HG02973 (cell line): ENCODE measurements at regions not wholly inside any gene's neighbourhood (a gene's known extent, or its start where the extent isn't known, plus 50 kb on each side); places are given as distances from the start of the nearest gene placed in this dataset.
"Not testable (repeated sequence)": the region's sequence is repeated elsewhere in the genome, so short reads cannot be mapped to it uniquely, and the experiment has no call there.

Experiments used
- ATAC-seq: cut with Tn5 transposase; IDR thresholded peaks from one replicate; pipeline ENCODE4 v1.9.1; 2021; ENCODE audit warnings: moderate library complexity; ENCODE audit not compliant: unreplicated experiment

GRCh38 chr4:38373375-38373774 is 290.6 kb upstream of the KLF3 start:
- ATAC-seq, result no peak

- ATAC-seq, result no peak
Measured at GRCh38 chr4:38377195-38377594, 286.8 kb upstream of the KLF3 start.

- ATAC-seq, result no peak
Measured at GRCh38 chr4:38378478-38378877, 285.5 kb upstream of the KLF3 start.

- ATAC-seq, result no peak
Measured at GRCh38 chr4:38381788-38382187, 282.2 kb upstream of the KLF3 start.

GRCh38 chr4:38382520-38382919 is 281.5 kb upstream of the KLF3 start:
- no peak for ATAC-seq

GRCh38 chr4:38383646-38384121 is 280.3 kb upstream of the KLF3 start:
- ATAC-seq, result no peak

GRCh38 chr4:38385093-38386004 is 278.6 kb upstream of the KLF3 start:
- no peak for ATAC-seq

- ATAC-seq, result no peak
Measured at GRCh38 chr4:38386005-38386551, 277.9 kb upstream of the KLF3 start.

GRCh38 chr4:38386654-38387188 is 277.3 kb upstream of the KLF3 start:
- no peak for ATAC-seq

GRCh38 chr4:38387348-38387747 is 276.7 kb upstream of the KLF3 start:
- ATAC-seq, result no peak

- no peak for ATAC-seq
Measured at GRCh38 chr4:38387819-38388218, 276.2 kb upstream of the KLF3 start.

GRCh38 chr4:38388907-38389306 is 275.1 kb upstream of the KLF3 start:
- not testable (repeated sequence) for ATAC-seq

- ATAC-seq, result no peak
Measured at GRCh38 chr4:38390969-38391545, 272.9 kb upstream of the KLF3 start.

- no peak for ATAC-seq
Measured at GRCh38 chr4:38392223-38392855, 271.7 kb upstream of the KLF3 start.

GRCh38 chr4:38396091-38396490 is 267.9 kb upstream of the KLF3 start:
- ATAC-seq, result no peak

- no peak for ATAC-seq
Measured at GRCh38 chr4:38396845-38397547, 267.0 kb upstream of the KLF3 start.

GRCh38 chr4:38400946-38401345 is 263.1 kb upstream of the KLF3 start:
- no peak for ATAC-seq

GRCh38 chr4:38406243-38406642 is 257.8 kb upstream of the KLF3 start:
- ATAC-seq, result no peak

- ATAC-seq, result no peak
Measured at GRCh38 chr4:38409852-38410251, 254.1 kb upstream of the KLF3 start.

- ATAC-seq, result peak; percentile 92
Measured at GRCh38 chr4:38411092-38411491, 252.9 kb upstream of the KLF3 start.
